ENCODE measurements at regions not wholly inside any gene's neighbourhood (a gene's known extent, or its start where the extent isn't known, plus 50 kb on each side); places are given as distances from the start of the nearest gene placed in this dataset.

DNA sequence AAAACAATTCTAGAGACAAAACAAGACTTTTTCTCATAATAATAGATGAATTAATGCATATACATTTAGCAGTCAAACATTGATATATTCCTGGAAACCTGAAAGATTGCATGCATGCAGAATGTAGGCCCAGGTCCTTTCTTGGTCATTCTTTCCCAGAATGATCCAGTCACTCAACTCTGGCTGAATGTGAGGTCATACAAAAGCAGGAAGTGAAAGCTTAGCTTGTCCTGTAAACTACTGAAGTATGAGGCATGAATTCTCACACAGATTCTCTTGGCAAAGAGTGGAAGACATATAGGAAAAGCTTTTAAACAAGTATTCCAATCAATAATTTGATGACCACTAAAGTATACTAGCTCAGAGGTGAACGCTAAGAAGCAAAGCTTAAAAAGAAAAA, 253.9 kb downstream of the PPP1R3A start:
- H4K20me1 ChIP-seq (ENCODE audit: insufficient read depth, low read length) = no peaks in the 10 kb centered on the region
- no peak overlapping the region for H2BK20ac ChIP-seq (ENCODE audit: low read depth, low read length)
- ChIA-PET CTCF (no interaction called here), POLR2A (ENCODE audit: unreplicated experiment) (no interaction called here)
- H3K14ac ChIP-seq (replicated peaks; ENCODE audit: low read depth, low read length) = no peak overlapping the region
- BruUV-seq (replicated peaks) = no TSS peak
- no peak for ATAC-seq (ENCODE audit: low read depth)
- dilution Hi-C loops (cut with HindIII; ENCODE audit: low sequenced_read_pairs, unreplicated experiment) (no loop called here), intact Hi-C loops (cut with micrococcal nuclease) (no loop called here), in situ Hi-C loops (cut with MboI; ENCODE audit: low sequenced_read_pairs) (no loop called here)
- no peak overlapping the region for H3K18ac ChIP-seq (ENCODE audit: low read depth, low read length)
- no peak overlapping the region for H3K9ac ChIP-seq (ENCODE audit: low read depth, low read length)
- no peak overlapping the region for H3K4me3 ChIP-seq (ENCODE audit: insufficient read depth, low read depth, low read length)
- no peak overlapping the region for H3K23ac ChIP-seq (ENCODE audit: low read depth, low read length)
- H3K56ac ChIP-seq (ENCODE audit: extremely low read depth, insufficient read depth, low read length) = no peak overlapping the region
- no peak overlapping the region for H4K5ac ChIP-seq (ENCODE audit: low read depth, low read length)
- no peak overlapping the region for H3K4me2 ChIP-seq (ENCODE audit: low read depth, low read length)
- H4K91ac ChIP-seq (ENCODE audit: insufficient read depth, low read depth, low read length) = no peak overlapping the region
- no peak overlapping the region for H4K8ac ChIP-seq (ENCODE audit: low read depth in 2 of 2, low read length in 2 of 2)
- no peaks in the 10 kb centered on the region for H3K79me1 ChIP-seq (ENCODE audit: low read depth in 1 of 2, low read length in 2 of 2)
- no peak overlapping the region for H3K4ac ChIP-seq (ENCODE audit: low read depth, low read length)
- H3K4me1 ChIP-seq (ENCODE audit: control insufficient read depth, insufficient read depth, low read length) = no peaks in the 10 kb centered on the region
- H3K27ac ChIP-seq (ENCODE audit: insufficient read depth, low read length) = no peak overlapping the region
- H3K36me3 ChIP-seq (ENCODE audit: control insufficient read depth, insufficient read depth, low read length) = no peaks in the 10 kb centered on the region
- no peaks in the 10 kb centered on the region for H3K9me3 ChIP-seq (ENCODE audit: control insufficient read depth, insufficient read depth, low read length)
- H2AK5ac ChIP-seq (ENCODE audit: low read depth, low read length) = no peak overlapping the region
- no peak overlapping the region for H2AK9ac ChIP-seq (replicated peaks; ENCODE audit: low read depth, low read length, poor library complexity)
- no peaks in the 10 kb centered on the region for H3K27me3 ChIP-seq (ENCODE audit: control insufficient read depth, insufficient read depth, low read length)
- H2AFZ ChIP-seq (replicated peaks; ENCODE audit: low read length, poor library complexity) = no peak overlapping the region
- H2BK15ac ChIP-seq (ENCODE audit: low read depth, low read length) = no peak overlapping the region
- H3K9me1 ChIP-seq (ENCODE audit: insufficient read depth, low read length) = no peaks in the 10 kb centered on the region
- no CpG with 5 or more reads among the region's 1 CpG for WGBS, 2 experiments (ENCODE audit: extremely low coverage in 2 of 2, insufficient read length in 1 of 2)
- no peak overlapping the region for H2BK5ac ChIP-seq (ENCODE audit: low read depth, low read length, poor library complexity, severe bottlenecking)
- no peak for TF ChIP-seq RAD21 (IDR thresholded peaks at IDR 0.05; ENCODE audit: low read length)
- no peak for TF ChIP-seq CEBPB (IDR thresholded peaks at IDR 0.05; ENCODE audit: low read depth, low read length)
- no peak for TF ChIP-seq SMC3 (IDR thresholded peaks at IDR 0.05; ENCODE audit: low read depth, low read length)
- TF ChIP-seq RCOR1 (IDR thresholded peaks at IDR 0.05; ENCODE audit: insufficient replicate concordance, low read length) = no peak
- TF ChIP-seq, protein P1, sequence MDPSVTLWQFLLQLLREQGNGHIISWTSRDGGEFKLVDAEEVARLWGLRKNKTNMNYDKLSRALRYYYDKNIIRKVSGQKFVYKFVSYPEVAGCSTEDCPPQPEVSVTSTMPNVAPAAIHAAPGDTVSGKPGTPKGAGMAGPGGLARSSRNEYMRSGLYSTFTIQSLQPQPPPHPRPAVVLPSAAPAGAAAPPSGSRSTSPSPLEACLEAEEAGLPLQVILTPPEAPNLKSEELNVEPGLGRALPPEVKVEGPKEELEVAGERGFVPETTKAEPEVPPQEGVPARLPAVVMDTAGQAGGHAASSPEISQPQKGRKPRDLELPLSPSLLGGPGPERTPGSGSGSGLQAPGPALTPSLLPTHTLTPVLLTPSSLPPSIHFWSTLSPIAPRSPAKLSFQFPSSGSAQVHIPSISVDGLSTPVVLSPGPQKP (IDR thresholded peaks at IDR 0.05; ENCODE audit: borderline replicate concordance, low read depth, low read length) = no peak
- no peak for TF ChIP-seq MAZ (IDR thresholded peaks at IDR 0.05; ENCODE audit: borderline replicate concordance, low read depth, low read length)
- TF ChIP-seq FOS (IDR thresholded peaks at IDR 0.05; ENCODE audit: low read depth, low read length) = no peak
- TF ChIP-seq BHLHE40 (IDR thresholded peaks at IDR 0.05; ENCODE audit: low read depth, low read length) = no peak
- no peak overlapping the region for H2BK120ac ChIP-seq (ENCODE audit: low read depth, low read length)
- peak; percentile 3 for DNase-seq

Data from IMR-90 (cell line).